GM18499 (cell line): ENCODE measurements at regions not wholly inside any gene's neighbourhood (a gene's known extent, or its start where the extent isn't known, plus 50 kb on each side); places are given as distances from the start of the nearest gene placed in this dataset.
A peak's percentile ranks its signal among the peaks of the same experiment; 100 is the strongest.

ENCODE experiments used
- ATAC-seq: cut with Tn5 transposase; IDR thresholded peaks from one replicate; pipeline ENCODE4 v1.9.1; 2021; ENCODE audit warnings: moderate number of reproducible peaks; ENCODE audit not compliant: insufficient read depth, unreplicated experiment

DNA sequence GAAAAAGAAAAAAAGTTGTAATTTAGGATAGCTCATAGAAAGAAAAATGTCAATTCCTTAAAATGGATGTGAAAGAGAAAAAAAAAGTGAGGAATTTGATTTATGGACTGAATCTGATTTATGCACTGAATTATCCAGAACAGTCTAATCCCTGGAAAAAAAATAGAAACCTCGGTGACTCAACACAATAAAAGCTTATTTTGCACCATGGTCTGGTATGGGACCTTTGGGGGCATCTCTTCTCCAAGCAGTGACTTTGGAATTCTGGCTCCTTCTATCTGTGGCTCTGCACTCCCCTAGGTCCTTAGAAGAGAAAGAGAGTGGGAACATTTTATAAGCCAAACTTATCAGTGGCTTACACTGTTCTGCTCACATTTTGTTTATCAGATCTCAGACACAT, 471.7 kb upstream of the B3GALT2 start:
- no peak for ATAC-seq

DNA sequence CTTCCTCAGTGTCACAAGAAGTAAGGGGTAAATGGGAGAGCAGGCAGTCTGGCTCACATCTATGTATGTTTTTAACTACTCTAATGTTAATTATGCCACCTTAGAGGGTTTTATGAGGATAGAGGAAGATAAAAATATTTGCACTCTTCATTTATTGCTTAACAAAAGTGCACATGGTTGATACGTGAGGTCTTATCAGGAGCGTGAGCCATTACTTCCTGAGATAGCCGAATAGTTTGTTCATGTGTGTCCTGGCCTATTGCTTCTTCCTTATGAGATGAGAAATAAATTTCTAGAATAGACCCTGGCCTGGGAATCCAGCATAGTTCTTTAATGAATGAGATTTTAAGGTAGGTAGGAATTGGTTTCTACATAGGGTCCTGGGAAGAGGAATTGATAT, 471.1 kb upstream of the B3GALT2 start:
- no peak for ATAC-seq

- ATAC-seq = no peak
Measured at GRCh38 chr1:193656841-193657240, 470.4 kb upstream of the B3GALT2 start.

DNA sequence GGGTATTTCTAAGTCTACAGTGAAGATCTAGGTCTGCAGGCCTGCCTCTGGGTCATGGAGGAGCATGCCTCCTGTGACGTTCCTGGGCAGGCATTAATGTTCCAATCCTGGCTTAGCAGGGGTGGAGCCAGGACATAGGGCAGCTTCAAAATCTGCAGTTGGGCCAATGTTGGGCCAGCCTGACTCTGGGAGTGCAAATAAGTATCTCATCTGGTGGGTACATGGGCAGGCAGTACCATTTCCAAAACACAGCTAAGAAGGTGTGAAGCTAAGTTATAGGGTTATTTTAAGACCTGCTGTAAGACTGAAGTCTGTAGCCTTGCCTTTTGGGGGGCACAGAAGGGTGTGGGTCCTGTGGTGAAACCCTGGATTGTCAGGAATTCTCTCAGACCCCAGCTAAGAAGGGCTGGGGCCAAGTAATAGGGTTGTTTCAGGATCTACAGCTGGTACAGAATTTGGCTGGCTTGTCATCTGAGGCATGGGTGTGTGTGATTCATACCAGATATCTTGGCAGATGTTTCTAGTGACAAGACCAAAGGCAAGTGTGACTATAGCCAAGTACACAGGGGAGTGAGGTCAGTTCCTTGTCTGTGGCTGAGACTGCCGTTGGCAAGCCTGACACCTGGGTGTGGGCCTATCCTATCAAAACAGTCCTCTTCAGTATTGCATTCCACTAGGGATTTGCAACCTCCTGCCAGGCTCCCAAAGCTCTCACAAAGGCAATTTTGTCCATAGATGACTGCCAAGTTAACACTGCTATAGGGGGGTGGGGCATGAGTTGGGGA, 468.7 kb upstream of the B3GALT2 start:
- no peak for ATAC-seq

DNA sequence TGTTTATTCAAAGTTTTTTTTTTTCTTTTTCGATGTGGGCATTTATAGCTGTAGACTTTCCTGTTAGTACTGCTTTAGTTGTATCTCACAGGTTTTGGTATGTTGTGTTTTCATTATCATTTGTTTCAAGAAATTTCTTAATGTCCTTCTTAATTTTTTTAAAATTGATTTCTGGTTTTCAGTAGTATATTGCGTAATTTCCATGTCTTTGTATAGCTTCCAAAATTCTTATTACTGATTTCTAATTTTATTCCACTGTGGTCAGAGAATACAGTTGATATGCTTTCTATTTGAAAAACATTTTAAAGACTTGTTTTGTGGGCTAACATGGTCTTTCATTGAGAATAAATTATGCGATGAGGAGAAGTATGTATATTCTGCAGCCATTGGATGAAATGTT, 463.2 kb upstream of the B3GALT2 start:
- ATAC-seq = no peak

- ATAC-seq = no peak
Measured at GRCh38 chr1:193634876-193635275, 448.5 kb upstream of the B3GALT2 start.

- ATAC-seq = no peak
Measured at GRCh38 chr1:193634470-193634869, 448.1 kb upstream of the B3GALT2 start.

- ATAC-seq = no peak
Measured at GRCh38 chr1:193633991-193634390, 447.6 kb upstream of the B3GALT2 start.

DNA sequence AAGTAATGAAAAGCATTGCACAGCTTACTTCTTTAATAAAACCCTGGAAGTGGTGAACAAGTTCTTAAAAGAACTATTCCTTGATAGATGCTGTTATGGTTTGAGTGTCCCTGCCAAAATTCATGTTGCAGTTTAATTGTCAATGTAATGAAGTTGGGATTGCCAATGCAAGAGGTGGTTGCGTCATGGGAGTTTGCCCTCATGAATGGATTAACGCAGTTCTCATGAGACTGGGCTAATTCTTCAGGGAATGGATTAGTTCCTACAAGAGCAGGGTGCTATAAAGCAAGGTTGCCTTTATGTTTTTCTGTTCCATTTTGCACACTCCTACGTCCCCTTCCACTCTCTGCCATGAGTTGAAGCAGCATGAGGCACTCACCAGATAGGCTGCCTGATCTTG, 446.7 kb upstream of the B3GALT2 start:
- ATAC-seq = no peak

- no peak for ATAC-seq
Measured at GRCh38 chr1:193631306-193631705, 444.9 kb upstream of the B3GALT2 start.

- no peak for ATAC-seq
Measured at GRCh38 chr1:193629875-193630274, 443.5 kb upstream of the B3GALT2 start.

DNA sequence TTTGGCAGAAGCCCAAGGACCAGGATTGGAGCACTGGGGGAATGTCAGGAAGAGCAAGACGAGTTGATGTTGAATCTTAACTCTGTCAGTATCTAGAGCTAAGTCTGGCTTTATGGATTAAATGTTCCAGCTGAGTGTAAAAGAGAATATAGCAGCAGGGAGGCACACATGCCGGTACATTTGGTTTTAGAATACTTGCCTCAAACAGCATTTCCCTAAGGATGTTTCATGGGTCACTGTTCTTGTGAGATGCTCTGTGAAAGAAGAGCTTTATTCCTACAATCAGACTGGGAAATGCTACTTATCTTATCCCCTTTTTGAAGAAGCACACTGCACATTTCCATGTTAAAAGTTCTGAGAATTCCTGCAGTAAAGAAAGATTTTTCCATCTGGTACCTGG, 440.3 kb upstream of the B3GALT2 start:
- no peak for ATAC-seq

GRCh38 chr1:193625255-193625654, 438.8 kb upstream of the B3GALT2 start:
- no peak for ATAC-seq

DNA sequence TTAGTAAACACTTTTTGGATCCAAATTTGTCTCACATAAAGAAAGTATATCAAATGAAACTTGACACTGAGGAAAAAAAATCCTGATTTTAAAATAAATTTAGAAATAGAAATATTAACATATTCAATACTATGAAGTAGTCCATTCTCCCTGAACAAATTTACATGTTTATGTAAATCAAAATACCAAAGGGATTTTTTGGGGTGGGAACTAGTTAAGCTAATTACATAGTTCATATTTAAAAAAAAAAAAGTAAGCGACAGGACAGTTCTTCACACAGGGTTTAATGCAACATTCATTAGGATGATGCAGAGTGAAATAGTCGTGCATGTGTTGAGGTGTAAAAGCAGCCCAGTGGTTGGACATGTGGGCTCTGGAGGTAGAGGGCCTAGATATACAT, 433.5 kb upstream of the B3GALT2 start:
- ATAC-seq = no peak

DNA sequence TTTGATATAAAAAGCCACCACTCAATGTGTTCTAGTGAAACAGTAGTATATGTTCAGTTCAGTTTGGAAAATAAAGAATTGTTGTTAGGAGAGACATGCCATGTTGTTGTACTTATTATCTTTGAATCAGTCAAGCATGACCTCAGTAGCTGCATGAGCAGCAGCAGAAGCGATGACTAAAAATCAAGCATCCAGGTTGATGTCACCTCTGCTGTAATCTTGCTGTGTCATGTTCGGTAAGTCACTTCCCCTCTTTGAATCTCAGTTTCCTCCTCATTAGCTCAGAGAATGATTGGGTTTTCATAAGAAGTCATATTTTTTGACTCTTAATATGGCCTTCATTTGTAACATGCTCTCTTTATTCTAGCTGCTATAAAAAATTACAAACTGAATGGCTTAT, 428.4 kb upstream of the B3GALT2 start:
- peak; percentile 84 for ATAC-seq

GRCh38 chr1:193614275-193614674, 427.9 kb upstream of the B3GALT2 start:
- ATAC-seq = no peak

- no peak for ATAC-seq
Measured at GRCh38 chr1:193613041-193613440, 426.6 kb upstream of the B3GALT2 start.

DNA sequence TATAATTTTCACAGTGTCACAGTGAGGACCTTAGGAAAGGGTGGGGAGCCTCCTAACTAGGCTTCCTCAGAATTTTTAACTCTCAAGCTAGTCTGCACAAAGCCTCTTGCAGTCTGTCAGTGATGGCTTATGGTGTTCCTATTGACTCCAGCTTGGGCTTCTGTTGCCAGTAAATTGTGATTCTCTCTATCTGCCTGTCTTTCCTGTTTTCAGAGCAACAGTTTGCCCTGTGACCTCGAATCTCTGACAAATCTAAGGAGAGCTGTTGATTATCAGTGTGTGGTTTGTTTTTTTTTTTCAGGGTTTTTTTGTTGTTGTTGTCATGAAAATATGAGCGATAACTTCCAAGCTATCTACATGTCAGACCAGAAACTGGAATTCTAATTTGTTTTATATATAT, 423.2 kb upstream of the B3GALT2 start:
- ATAC-seq = no peak

GRCh38 chr1:193607787-193608186, 421.4 kb upstream of the B3GALT2 start:
- no peak for ATAC-seq

GRCh38 chr1:193606035-193606434, 419.6 kb upstream of the B3GALT2 start:
- ATAC-seq = no peak

GRCh38 chr1:193602705-193603104, 416.3 kb upstream of the B3GALT2 start:
- ATAC-seq = no peak

GRCh38 chr1:193593147-193593885, 406.9 kb upstream of the B3GALT2 start:
- no peak for ATAC-seq
